ENCODE measurements at regions not wholly inside any gene's neighbourhood (a gene's known extent, or its start where the extent isn't known, plus 50 kb on each side); places are given as distances from the start of the nearest gene placed in this dataset.

- Histone ChIP-seq H3K27ac (ENCODE audit: low read depth, low read length) (no peak overlapping the region), H3K9me3 (ENCODE audit: control insufficient read depth in 1 of 2, low read length in 2 of 2) (no peaks in the 10 kb centered on the region), H3K36me3 (ENCODE audit: insufficient read depth, low read length) (no peaks in the 10 kb centered on the region), H3K4me3 (ENCODE audit: low read length in 2 of 2) (no peak overlapping the region), H3K27me3 (ENCODE audit: insufficient read depth, low read length) (no peaks in the 10 kb centered on the region), H3K4me1 (ENCODE audit: insufficient read depth, low read length) (no peaks in the 10 kb centered on the region)
- no peak overlapping the region for H3K4me3 Mint-ChIP-seq
- ChIA-PET CTCF (ENCODE audit: partially characterized antibody) (no interaction called here), POLR2A (ENCODE audit: partially characterized antibody) (no interaction called here)
- intact Hi-C loops (cut with micrococcal nuclease), result no loop called here
- H3K27me3 Mint-ChIP-seq, result no peaks in the 10 kb centered on the region
- peaks cover 0 to 9% (median 2%) of the 10 kb centered on the region in 8 donors for H3K9me3 Mint-ChIP-seq
- no peaks in the 10 kb centered on the region for H3K4me1 Mint-ChIP-seq
- DNase-seq, result no peak
- no peak overlapping the region for H3K27ac Mint-ChIP-seq
- no peaks in the 10 kb centered on the region for H3K36me3 Mint-ChIP-seq
These were observed 634.2 kb upstream of the IMPG1 start for GRCh38 chr6:76706631-76707030.

- peaks cover 0 to 9% (median 2%) of the 10 kb centered on the region in 8 donors for H3K9me3 Mint-ChIP-seq
- Histone ChIP-seq H3K27ac (ENCODE audit: low read depth, low read length) (no peak overlapping the region), H3K4me1 (ENCODE audit: insufficient read depth, low read length) (no peaks in the 10 kb centered on the region), H3K9me3 (ENCODE audit: control insufficient read depth in 1 of 2, low read length in 2 of 2) (no peaks in the 10 kb centered on the region), H3K27me3 (ENCODE audit: insufficient read depth, low read length) (no peaks in the 10 kb centered on the region), H3K4me3 (ENCODE audit: low read length in 2 of 2) (no peak overlapping the region), H3K36me3 (ENCODE audit: insufficient read depth, low read length) (no peaks in the 10 kb centered on the region)
- intact Hi-C loops (cut with micrococcal nuclease), result no loop called here
- H3K4me1 Mint-ChIP-seq, result no peaks in the 10 kb centered on the region
- no peaks in the 10 kb centered on the region for H3K27me3 Mint-ChIP-seq
- H3K4me3 Mint-ChIP-seq, result no peak overlapping the region
- POLR2A ChIA-PET (ENCODE audit: partially characterized antibody), result no interaction called here
- DNase-seq, result no peak
- no peaks in the 10 kb centered on the region for H3K36me3 Mint-ChIP-seq
- no peak overlapping the region for H3K27ac Mint-ChIP-seq
- CTCF ChIA-PET (ENCODE audit: partially characterized antibody), result no interaction called here
These were observed 633.6 kb upstream of the IMPG1 start for GRCh38 chr6:76706086-76706485.

GRCh38 chr6:76703786-76704185 is 631.3 kb upstream of the IMPG1 start:
- Mint-ChIP-seq H3K4me1 (no peaks in the 10 kb centered on the region), H3K9me3 (peaks cover 0 to 9% (median 2%) of the 10 kb centered on the region in 8 donors), H3K27me3 (no peaks in the 10 kb centered on the region), H3K36me3 (no peaks in the 10 kb centered on the region), H3K4me3 (no peak overlapping the region), H3K27ac (no peak overlapping the region)
- no peak overlapping the region for H3K27ac ChIP-seq (ENCODE audit: low read depth, low read length)
- DNase-seq, result no peak
- no peak overlapping the region for H3K4me3 ChIP-seq (ENCODE audit: low read length in 2 of 2)
- H3K27me3 ChIP-seq (ENCODE audit: insufficient read depth, low read length), result no peaks in the 10 kb centered on the region
- intact Hi-C loops (cut with micrococcal nuclease), result no loop called here
- no peaks in the 10 kb centered on the region for H3K4me1 ChIP-seq (ENCODE audit: insufficient read depth, low read length)
- H3K9me3 ChIP-seq (ENCODE audit: control insufficient read depth in 1 of 2, low read length in 2 of 2), result no peaks in the 10 kb centered on the region
- ChIA-PET CTCF (ENCODE audit: partially characterized antibody) (no interaction called here), POLR2A (ENCODE audit: partially characterized antibody) (no interaction called here)
- no peaks in the 10 kb centered on the region for H3K36me3 ChIP-seq (ENCODE audit: insufficient read depth, low read length)

GRCh38 chr6:76703285-76703684 is 630.8 kb upstream of the IMPG1 start:
- intact Hi-C loops (cut with micrococcal nuclease), result no loop called here
- Histone ChIP-seq H3K36me3 (ENCODE audit: insufficient read depth, low read length) (no peaks in the 10 kb centered on the region), H3K4me3 (ENCODE audit: low read length in 2 of 2) (no peak overlapping the region), H3K4me1 (ENCODE audit: insufficient read depth, low read length) (no peaks in the 10 kb centered on the region), H3K27ac (ENCODE audit: low read depth, low read length) (no peak overlapping the region), H3K9me3 (ENCODE audit: control insufficient read depth in 1 of 2, low read length in 2 of 2) (no peaks in the 10 kb centered on the region), H3K27me3 (ENCODE audit: insufficient read depth, low read length) (no peaks in the 10 kb centered on the region)
- H3K4me3 Mint-ChIP-seq, result no peak overlapping the region
- H3K36me3 Mint-ChIP-seq, result no peaks in the 10 kb centered on the region
- no peaks in the 10 kb centered on the region for H3K27me3 Mint-ChIP-seq
- no peaks in the 10 kb centered on the region for H3K4me1 Mint-ChIP-seq
- ChIA-PET CTCF (ENCODE audit: partially characterized antibody) (no interaction called here), POLR2A (ENCODE audit: partially characterized antibody) (no interaction called here)
- H3K9me3 Mint-ChIP-seq, result peaks cover 0 to 9% (median 2%) of the 10 kb centered on the region in 8 donors
- no peak overlapping the region for H3K27ac Mint-ChIP-seq
- DNase-seq, result no peak

- Mint-ChIP-seq H3K4me1 (no peaks in the 10 kb centered on the region), H3K27ac (no peak overlapping the region), H3K27me3 (no peaks in the 10 kb centered on the region), H3K4me3 (no peak overlapping the region), H3K36me3 (no peaks in the 10 kb centered on the region), H3K9me3 (peaks cover 0 to 9% (median 2%) of the 10 kb centered on the region in 8 donors)
- intact Hi-C loops (cut with micrococcal nuclease), result no loop called here
- Histone ChIP-seq H3K27me3 (ENCODE audit: insufficient read depth, low read length) (no peaks in the 10 kb centered on the region), H3K4me3 (ENCODE audit: low read length in 2 of 2) (no peak overlapping the region), H3K36me3 (ENCODE audit: insufficient read depth, low read length) (no peaks in the 10 kb centered on the region), H3K4me1 (ENCODE audit: insufficient read depth, low read length) (no peaks in the 10 kb centered on the region), H3K9me3 (ENCODE audit: control insufficient read depth in 1 of 2, low read length in 2 of 2) (no peaks in the 10 kb centered on the region), H3K27ac (ENCODE audit: low read depth, low read length) (no peak overlapping the region)
- ChIA-PET CTCF (ENCODE audit: partially characterized antibody) (no interaction called here), POLR2A (ENCODE audit: partially characterized antibody) (no interaction called here)
- no peak for DNase-seq
These were observed 629.7 kb upstream of the IMPG1 start for GRCh38 chr6:76702187-76702586.

- no peaks in the 10 kb centered on the region for H3K36me3 ChIP-seq (ENCODE audit: insufficient read depth, low read length)
- no peak overlapping the region for H3K27ac ChIP-seq (ENCODE audit: low read depth, low read length)
- Mint-ChIP-seq H3K4me1 (no peaks in the 10 kb centered on the region), H3K27me3 (no peaks in the 10 kb centered on the region), H3K36me3 (no peaks in the 10 kb centered on the region), H3K9me3 (peaks cover 0 to 9% (median 2%) of the 10 kb centered on the region in 8 donors), H3K27ac (no peak overlapping the region), H3K4me3 (no peak overlapping the region)
- no peak for DNase-seq
- no peaks in the 10 kb centered on the region for H3K27me3 ChIP-seq (ENCODE audit: insufficient read depth, low read length)
- H3K4me3 ChIP-seq (ENCODE audit: low read length in 2 of 2), result no peak overlapping the region
- CTCF ChIA-PET (ENCODE audit: partially characterized antibody), result interaction anchor here (0.6 kb wide), 1 partner anchor 271 kb away, joined by 3 read pairs; no protein-coding TSS in a partner anchor
- intact Hi-C loops (cut with micrococcal nuclease), result no loop called here
- H3K9me3 ChIP-seq (ENCODE audit: control insufficient read depth in 1 of 2, low read length in 2 of 2), result no peaks in the 10 kb centered on the region
- POLR2A ChIA-PET (ENCODE audit: partially characterized antibody), result no interaction called here
- H3K4me1 ChIP-seq (ENCODE audit: insufficient read depth, low read length), result no peaks in the 10 kb centered on the region
These were observed 629.1 kb upstream of the IMPG1 start for GRCh38 chr6:76701610-76702009.

- Mint-ChIP-seq H3K4me3 (no peak overlapping the region), H3K27me3 (no peaks in the 10 kb centered on the region), H3K27ac (no peak overlapping the region), H3K36me3 (no peaks in the 10 kb centered on the region), H3K9me3 (peaks cover 0 to 4% (median 2%) of the 10 kb centered on the region in 8 donors), H3K4me1 (no peaks in the 10 kb centered on the region)
- no peak for DNase-seq
- no peaks in the 10 kb centered on the region for H3K36me3 ChIP-seq (ENCODE audit: insufficient read depth, low read length)
- H3K4me1 ChIP-seq (ENCODE audit: insufficient read depth, low read length), result no peaks in the 10 kb centered on the region
- no peak overlapping the region for H3K4me3 ChIP-seq (ENCODE audit: low read length in 2 of 2)
- H3K27me3 ChIP-seq (ENCODE audit: insufficient read depth, low read length), result no peaks in the 10 kb centered on the region
- H3K9me3 ChIP-seq (ENCODE audit: control insufficient read depth in 1 of 2, low read length in 2 of 2), result no peaks in the 10 kb centered on the region
- ChIA-PET CTCF (ENCODE audit: partially characterized antibody) (no interaction called here), POLR2A (ENCODE audit: partially characterized antibody) (no interaction called here)
- H3K27ac ChIP-seq (ENCODE audit: low read depth, low read length), result no peak overlapping the region
- intact Hi-C loops (cut with micrococcal nuclease), result no loop called here
These were observed 625.1 kb upstream of the IMPG1 start for GRCh38 chr6:76697585-76697984.

GRCh38 chr6:76694795-76695194 is 622.3 kb upstream of the IMPG1 start:
- ChIA-PET CTCF (ENCODE audit: partially characterized antibody) (no interaction called here), POLR2A (ENCODE audit: partially characterized antibody) (no interaction called here)
- Mint-ChIP-seq H3K27me3 (no peaks in the 10 kb centered on the region), H3K4me3 (no peak overlapping the region), H3K36me3 (no peaks in the 10 kb centered on the region), H3K27ac (no peak overlapping the region), H3K9me3 (peaks cover 0 to 2% (median 2%) of the 10 kb centered on the region in 8 donors), H3K4me1 (no peaks in the 10 kb centered on the region)
- Histone ChIP-seq H3K36me3 (ENCODE audit: insufficient read depth, low read length) (no peaks in the 10 kb centered on the region), H3K27ac (ENCODE audit: low read depth, low read length) (no peak overlapping the region), H3K4me3 (ENCODE audit: low read length in 2 of 2) (no peak overlapping the region), H3K27me3 (ENCODE audit: insufficient read depth, low read length) (no peaks in the 10 kb centered on the region), H3K9me3 (ENCODE audit: control insufficient read depth in 1 of 2, low read length in 2 of 2) (no peaks in the 10 kb centered on the region), H3K4me1 (ENCODE audit: insufficient read depth, low read length) (no peaks in the 10 kb centered on the region)
- intact Hi-C loops (cut with micrococcal nuclease), result no loop called here
- no peak for DNase-seq

Data from CD4-positive, alpha-beta memory T cell (primary cell).